Fibroblast of peridontal ligament (primary cell): ENCODE measurements at regions not wholly inside any gene's neighbourhood (a gene's known extent, or its start where the extent isn't known, plus 50 kb on each side); places are given as distances from the start of the nearest gene placed in this dataset.
"Not testable (repeated sequence)": the region's sequence is repeated elsewhere in the genome, so short reads cannot be mapped to it uniquely, and the experiment has no call there.

ENCODE experiments used
- DNase-seq: peaks from one replicate; pipeline ENCODE4 v3.0.0-alpha.2; 2010; ENCODE audit errors: extremely low read depth

DNA sequence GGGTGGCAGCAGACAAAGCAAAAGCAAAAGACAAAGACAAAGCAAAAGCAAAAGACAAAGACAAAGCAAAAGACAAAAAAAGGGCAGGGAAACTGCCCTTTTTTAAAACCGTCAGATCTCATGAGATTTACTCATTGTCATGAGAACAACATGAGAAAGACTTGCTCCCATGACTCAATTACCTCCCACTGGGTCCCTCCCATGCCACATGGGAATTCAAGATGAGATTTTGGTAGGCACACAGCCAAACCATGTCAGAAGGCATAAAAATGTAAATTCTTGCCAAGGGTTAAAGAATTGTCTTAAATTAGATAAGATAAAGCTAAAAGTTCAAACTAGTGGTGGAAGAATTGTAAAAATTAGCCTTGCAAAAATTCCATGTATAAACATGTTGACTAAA lies 419.7 kb downstream of the TRAM1L1 start:
- no peak for DNase-seq

DNA sequence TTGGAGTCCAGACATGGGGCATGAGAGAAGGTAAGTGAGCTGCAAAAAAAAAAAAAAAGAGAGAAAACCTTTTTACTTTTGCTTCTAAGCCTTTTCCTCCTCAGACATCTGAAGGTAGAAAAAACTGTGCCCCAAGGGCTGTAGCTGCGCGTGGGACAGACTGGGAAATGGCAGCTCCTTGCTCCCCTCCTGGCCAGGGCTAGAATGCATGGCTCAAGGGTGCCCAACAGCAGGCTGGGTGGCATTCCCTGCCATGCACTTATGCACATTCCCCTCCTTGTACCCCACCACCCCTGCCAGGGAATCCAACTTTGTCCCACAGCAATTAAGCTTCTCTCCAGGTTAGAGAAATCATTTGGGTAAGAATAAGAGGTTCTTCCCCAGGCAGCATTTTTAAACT lies 421.2 kb downstream of the TRAM1L1 start:
- no peak for DNase-seq

DNA sequence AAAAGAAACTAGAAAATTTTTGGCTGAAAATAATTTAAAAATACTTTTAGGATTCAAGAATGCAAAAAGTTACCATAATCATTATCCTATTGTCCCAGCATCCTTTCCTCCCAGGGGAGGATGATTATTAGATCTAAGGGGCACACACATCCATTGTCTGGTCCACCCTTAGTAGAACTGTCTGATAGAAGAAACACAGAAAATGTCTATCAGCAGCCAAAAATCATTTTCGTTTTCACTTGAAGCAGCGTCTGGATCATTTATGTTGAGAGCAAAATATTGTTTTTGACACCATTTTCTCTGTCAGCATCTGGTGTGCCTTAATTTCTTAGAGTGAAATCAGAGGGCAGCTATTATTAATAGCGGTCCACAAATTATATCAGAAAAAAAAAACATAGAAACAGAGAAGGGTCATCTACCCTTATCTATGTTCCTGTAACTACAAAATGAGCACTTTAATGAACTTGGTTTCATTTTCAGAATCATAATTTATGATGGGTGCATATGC lies 446.3 kb downstream of the TRAM1L1 start:
- DNase-seq, result no peak

DNA sequence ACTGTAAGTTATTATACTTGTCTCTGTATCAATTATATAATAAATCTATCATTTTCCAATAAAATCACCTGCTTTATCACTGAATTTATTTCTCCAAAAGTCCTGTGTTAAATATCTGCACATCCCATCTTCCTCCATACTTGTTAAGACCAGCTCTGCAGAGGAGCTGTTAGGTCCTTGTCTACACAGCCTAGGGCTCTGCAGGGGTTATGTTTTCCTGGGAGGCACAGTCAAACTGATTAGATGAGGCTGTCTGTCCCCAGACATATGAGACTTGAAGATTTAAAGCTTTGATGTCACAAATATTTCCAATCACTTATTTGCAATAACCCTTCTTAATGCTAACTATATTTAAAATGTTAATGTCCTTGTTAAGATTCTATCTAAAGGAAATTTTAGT lies 446.8 kb downstream of the TRAM1L1 start:
- DNase-seq, result no peak

DNA sequence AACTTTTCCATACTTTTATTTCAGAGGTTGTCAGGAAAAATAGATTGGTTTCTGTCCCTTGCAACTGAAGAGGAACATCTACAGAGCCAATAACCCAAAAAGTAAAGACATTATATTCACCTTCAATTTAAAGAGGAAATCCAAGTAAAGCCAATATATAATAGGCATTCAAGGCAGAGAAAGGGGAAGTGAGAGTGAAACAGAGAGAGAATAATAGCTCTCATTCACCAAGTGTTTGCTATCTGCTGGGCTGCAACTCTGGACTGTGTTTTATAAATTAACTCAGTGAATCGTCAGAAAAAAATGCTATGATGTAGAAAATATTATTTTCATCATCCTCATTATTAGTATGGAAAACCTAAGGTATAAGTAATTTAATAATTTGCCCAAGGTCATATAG lies 448.5 kb downstream of the TRAM1L1 start:
- no peak for DNase-seq

DNA sequence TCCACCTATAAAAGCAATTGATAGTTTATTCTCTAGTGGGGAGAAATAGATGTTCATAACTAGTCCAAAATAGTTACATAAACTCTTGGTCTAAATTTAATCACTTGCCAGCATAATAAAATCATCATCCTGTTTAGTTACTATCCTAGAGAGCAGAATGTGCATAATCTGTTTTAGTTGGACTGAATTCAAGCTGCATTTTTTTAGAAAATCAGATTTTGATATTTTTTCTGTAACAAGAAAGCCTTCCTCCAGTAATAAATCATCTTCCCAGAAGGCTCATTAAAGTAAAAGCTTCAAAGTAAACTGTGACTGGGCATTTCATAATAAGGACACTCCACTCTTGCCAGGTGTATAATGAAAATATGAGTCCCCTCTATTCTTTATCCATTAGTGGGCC lies 453.1 kb downstream of the TRAM1L1 start:
- DNase-seq, result no peak

DNA sequence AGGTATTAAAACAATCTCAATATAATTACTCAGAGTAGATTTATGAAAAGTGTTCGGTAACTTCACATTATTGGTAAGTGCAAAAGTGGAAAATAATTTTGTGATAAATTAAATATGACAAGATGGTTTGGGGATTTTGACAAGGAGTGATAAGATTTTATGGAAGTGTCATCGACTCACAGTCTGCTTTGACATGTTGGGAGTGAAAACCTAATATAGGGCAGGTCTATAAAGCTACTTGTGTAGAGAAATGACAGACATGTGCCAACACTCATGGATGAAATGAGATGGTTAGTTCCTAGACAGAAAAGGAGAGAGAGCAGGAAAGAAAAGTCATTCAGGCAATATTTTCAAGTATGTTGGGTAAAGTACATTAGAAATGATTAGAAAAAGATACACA lies 456.8 kb downstream of the TRAM1L1 start:
- no peak for DNase-seq

DNA sequence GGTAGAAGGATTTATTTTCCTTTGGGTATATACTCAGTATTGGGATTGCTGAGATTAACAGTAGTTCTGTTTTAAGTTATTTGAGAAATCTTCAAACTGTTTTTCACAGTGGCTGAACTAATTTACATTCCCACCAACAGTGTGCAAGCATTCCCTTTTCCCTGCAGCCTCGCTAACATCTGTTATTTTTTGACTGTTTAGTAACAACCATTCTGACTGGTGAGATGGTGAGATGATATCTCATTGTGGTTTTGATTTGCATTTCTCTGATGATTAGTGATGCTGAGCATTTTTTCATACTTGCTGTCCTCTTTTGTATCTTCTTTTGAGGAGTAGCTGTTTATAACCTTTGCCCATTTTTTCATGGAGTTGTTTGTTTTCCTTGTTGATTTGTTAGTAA lies 457.8 kb downstream of the TRAM1L1 start:
- no peak for DNase-seq

DNA sequence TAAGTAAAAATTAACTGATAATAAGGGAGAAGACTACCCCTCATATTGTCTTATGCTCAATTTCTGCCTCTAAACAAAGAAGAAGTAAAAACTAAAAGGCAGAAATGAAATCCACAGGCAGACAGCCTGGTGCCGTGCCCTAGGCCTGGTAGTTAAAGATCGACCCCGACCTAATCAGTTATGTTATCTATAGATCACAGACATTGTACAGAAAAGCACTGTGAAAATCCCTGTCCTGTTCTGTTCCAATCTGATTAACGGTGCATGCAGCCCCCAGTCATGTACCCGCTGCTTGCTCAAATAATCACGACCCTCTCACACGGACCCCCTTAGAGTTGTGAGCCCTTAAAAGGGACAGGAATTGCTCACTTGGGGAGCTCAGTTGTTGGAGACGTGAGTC lies 465.9 kb downstream of the TRAM1L1 start:
- not testable (repeated sequence) for DNase-seq

DNA sequence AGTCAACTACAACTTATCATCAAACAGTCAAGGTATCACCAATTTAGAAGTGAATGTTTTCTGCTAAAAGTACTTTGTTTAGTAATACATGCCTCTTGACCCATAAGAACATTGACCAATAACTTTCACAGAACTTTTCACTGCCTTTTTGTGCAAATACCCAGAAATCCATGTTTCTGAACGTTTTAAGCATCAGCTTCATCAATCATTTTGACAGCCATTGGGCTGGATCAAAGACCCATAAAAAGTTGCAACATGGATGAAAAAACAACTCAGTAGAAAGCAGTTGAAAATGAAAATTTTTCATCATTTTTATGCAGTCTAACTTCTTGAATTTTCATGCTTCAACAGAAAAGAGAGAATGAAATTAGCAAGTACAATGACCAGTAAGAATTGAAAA lies 466.7 kb downstream of the TRAM1L1 start:
- DNase-seq, result no peak

DNA sequence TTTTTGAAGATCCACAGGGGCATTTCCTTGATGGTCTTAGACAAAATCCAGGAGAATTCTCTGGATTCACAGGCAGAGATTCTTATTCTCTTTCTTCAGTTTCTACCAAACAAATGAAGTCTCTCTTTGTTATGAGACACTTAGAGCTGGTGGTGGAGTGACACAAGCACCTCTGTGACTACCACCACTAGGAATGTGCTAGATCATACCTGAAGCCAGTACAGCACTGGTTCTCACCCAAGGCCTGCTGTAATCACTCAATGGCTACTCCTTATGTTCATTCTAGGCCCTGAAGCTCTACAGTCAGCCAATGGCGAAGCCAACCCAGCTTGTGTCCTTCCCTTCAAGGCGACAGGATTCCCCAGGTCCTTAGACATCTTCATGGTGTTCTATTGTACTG lies 482.3 kb downstream of the TRAM1L1 start:
- no peak for DNase-seq

DNA sequence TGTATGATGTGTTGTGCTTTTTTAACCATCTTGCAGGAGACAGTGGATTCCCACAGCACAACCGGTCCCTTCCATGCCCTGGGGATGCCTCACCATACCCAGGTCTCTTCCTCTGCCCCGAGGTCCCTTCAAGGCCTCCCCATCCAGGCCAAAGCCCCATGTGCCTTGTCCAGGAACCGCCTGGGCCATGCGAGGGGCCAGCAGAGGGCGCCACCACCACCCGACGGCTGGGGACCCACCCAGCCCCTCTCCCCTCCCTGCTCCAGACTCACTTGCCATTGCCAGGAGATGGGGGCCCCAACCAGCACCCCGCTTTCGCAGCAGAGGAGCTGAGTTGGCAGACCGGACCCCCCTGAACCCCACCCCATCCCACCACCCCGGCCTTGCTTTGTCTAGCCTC lies 485.5 kb downstream of the TRAM1L1 start:
- DNase-seq, result no peak

DNA sequence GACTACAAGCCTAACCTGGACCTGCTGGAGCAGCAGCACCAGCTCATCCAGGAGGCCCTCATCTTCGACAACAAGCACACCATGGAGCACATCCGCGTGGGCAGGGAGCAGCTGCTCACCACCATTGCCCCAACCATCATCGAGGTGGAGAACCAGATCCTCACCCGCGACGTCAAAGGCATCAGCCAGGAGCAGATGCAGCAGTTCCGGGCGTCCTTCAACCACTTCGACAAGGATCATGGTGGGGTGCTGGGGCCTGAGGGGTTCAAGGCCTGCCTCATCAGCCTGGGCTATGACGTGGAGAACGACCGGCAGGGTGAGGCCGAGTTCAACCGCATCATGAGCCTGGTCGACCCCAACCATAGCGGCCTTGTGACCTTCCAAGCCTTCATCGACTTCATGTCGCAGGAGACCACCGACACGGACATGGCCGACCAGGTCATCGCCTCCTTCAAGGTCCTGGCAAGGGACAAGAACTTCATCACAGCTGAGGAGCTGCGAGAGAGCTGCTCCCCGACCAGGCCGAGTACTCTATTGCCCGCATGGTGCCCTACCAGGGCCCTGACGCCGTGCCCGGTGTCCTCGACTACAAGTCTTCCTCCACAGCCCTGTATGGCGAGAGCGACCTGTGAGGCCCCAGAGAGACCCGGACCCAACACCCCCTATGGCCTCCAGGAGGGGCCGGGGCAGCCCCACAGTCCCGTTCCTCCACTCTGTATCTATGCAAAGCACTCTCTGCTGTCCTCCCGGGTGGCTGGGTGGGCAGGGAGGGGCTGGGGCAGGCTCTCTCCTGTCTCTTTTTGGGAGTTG lies 486.2 kb downstream of the TRAM1L1 start:
- DNase-seq, result no peak

DNA sequence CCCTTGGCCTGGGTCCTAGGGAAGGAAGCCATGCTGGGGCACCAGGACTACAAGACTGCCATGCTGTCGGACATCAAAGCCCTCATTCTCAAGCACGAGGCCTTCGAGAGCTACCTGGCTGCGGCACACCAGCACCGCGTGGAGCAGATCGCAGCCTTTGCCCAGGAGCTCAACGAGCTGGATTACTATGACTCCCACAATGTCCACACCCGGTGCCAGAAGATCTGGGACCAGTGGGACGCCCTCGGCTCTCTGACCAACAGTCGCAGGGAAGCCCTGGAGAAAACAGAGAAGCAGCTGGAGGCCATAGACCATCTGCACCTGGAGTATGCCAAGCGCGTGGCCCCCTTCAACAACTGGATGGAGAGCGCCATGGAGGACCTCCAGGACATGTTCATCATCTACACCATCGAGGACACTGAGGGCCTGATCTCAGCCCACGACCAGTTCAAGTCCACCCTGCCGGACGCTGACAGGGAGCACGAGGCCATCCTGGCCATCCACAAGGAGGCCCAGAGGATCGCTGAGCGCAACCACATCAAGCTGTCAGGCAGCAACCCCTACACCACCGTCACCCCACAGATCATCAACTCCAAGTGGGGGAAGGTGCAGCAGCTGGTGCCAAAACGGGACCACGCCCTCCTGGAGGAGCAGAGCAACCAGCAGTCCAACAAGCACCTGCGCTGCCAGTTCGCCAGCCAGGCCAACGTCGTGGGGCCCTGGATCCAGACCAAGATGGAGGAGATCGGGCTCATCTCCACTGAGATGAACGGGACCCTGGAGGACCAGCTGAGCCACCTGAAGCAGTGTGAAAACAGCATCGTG lies 487.0 kb downstream of the TRAM1L1 start:
- no peak for DNase-seq

DNA sequence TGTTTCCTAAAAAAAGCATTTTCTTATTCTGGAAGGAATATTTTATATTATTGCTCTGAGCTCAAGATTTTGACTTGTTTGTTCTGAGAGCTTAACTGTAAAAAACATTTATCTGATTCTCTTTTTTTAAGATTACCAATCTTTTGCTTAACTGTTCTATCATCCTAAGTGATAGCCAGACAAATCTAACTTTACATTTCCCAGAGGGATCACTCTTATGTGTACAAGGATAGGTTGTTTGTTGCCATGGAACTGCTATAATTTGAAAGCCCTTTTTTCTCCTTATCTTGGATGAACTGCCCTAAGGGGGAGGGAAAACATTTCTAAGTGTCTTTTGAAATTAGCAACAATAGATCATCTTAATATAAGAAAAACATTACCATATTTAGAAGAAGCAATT lies 494.7 kb downstream of the TRAM1L1 start:
- no peak for DNase-seq

DNA sequence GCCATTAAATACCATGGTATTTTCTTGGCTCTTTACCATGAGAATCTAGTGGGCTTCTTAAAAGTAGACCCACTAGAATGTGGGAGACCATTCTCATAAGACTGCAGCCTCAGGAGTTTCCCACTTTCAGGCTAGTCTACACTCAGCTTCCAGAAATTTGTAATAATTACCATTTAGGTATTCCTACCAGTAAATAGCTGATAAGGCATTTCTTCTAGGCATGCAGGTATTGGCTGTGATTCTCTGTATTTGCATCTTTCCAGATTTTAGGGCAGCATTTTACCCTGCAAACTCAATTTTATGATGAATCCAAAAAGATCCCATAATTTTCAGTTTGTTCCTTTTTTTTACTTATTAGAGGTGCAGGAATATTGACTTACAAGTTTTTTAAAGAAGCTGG lies 496.6 kb downstream of the TRAM1L1 start:
- DNase-seq, result no peak

DNA sequence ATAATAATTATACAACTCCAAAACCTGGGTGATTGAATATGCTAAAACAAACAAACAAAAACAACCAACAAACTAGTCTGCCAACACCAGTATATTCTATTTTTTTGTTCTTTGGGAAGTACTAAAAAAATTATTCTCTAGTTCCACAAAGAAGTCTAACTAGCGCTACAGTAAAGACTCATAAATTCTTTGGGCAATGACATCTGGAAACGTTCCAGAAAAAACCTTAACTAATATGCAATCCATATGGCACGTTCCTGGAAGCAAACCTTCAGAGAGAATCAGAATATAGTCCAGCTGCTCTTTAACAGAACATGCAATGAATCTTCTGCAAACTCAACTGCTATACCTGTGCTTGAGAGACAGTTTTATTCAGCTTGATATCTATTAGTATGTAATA lies 500.1 kb downstream of the TRAM1L1 start:
- no peak for DNase-seq

DNA sequence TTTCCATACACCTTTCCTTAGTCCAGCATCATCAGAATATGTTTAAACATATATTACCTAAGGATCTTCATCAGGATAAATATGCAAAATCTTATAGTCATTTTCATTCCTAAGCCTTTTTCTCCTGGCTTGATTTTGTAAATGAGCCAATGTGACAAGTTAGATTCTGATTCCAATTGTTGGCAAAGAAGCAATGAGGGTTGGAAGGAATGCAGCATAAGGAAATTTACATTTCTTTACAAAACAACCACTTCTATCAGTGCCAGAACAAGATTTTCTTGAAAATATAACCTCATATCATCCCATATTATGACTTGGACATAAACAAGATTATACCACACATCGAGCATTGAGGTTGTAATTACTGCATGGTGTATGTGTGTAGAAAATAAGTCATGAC lies 508.1 kb downstream of the TRAM1L1 start:
- DNase-seq, result no peak

DNA sequence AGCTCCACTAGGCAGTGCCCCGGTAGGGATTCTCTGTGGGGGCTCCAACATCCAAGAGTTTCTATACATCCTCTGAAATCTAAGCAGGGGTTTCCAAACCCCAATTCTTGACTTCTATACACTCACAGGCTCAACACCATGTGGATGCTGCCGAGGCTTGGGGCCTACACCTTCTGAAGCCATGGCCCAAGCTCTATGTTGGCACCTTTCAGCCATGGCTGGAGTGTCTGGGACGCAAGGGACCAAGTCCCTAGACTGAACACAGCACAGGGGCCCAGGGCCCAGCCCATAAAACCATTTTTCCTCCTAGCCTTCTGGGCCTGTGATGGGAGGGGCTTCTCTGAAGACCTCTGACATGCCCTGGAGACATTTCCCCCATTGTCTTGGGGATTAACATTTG lies 511.8 kb downstream of the TRAM1L1 start:
- no peak for DNase-seq

DNA sequence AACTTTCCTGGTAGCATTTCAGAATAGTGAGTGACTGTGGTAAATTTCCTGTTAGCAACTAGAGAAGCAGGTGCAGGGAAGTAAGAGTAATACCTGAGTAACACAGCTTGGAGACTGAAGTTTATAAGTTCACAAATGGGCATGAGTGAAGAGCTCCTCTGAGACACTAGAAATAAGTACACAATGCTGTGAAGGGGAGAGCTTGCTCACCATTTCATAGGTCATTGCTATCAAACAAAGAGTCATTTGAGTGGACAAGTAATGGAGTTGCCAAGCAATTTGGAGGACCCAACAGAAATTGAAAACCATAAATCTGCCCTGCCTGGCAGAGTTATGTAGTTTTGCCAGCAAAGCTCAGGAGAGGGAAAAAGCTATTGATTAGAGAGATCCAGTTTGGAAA lies 523.6 kb downstream of the TRAM1L1 start:
- no peak for DNase-seq

DNA sequence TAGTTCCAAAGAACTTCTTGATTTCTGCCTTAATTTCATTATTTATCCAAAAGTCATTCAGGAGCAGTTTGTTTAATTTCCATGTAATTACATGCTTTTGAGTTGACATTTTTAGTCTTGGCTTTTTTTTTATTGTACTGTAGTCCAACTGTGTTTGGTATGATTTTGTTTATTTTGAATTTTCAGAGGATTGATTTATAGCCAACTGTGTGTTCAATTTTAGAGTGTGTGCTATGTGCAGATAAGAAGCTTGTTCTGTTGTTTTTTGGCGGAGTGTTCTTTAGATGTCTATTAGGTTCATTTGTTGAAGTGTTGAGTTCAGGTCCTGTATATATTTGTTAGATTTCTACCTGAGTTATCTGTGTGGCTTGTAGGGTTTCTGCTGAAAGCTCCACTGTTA lies 533.6 kb downstream of the TRAM1L1 start:
- DNase-seq, result no peak

DNA sequence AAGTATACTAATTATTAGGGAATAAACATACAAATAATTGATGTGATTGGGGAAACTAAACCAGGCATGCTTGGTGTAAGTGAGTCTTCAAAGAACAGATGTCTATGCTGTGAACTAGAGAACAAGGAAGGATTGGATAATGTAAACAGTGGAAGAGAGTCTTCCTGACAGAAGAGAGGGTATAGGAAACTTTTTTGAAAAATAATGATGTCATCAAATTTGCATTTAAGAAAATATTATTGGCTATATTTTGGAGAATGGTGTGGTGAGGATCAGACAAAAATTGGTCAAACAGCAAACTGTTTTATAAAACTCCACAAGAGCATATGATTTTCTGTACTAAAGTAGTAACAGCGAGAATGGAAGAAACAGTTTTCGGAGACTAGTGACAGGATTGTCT lies 537.7 kb downstream of the TRAM1L1 start:
- no peak for DNase-seq

DNA sequence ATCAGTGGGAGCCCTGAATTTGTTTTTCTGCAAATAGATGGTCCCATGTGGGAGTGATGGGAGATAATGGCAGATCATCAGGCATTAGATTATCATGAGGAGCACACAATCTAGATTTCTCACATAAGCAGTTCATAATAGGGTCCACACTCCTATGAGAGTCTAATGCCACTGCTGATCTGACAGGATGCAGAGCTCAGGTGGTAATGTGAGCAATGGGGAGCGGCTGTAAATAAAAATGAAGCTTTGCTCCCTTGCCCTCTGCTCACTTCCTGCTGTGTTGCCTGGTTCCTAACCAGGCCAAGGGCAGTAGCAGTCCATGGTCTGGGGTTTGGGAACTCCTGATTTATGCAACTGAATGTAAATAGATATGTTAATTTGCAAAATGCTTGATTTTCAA lies 538.6 kb downstream of the TRAM1L1 start:
- DNase-seq, result no peak
